IPS-18a (cell line): ENCODE measurements at regions not wholly inside any gene's neighbourhood (a gene's known extent, or its start where the extent isn't known, plus 50 kb on each side); places are given as distances from the start of the nearest gene placed in this dataset.
"Not testable (repeated sequence)": the region's sequence is repeated elsewhere in the genome, so short reads cannot be mapped to it uniquely, and the experiment has no call there.

ENCODE experiments used
- H3K27ac ChIP-seq: one replicate; pipeline ENCODE4 v1.5.1; 2013; ENCODE audit warnings: low read length
- H3K27me3 ChIP-seq: one replicate; pipeline ENCODE4 v1.6.1; 2013; ENCODE audit warnings: mild to moderate bottlenecking, low read length; ENCODE audit not compliant: control insufficient read depth, insufficient read depth
- H3K36me3 ChIP-seq: one replicate; pipeline ENCODE4 v1.6.1; 2013; ENCODE audit warnings: low read depth, low read length; ENCODE audit not compliant: control insufficient read depth
- H3K4me1 ChIP-seq: one replicate; pipeline ENCODE4 v1.6.1; 2013; ENCODE audit warnings: low read depth, low read length; ENCODE audit not compliant: control insufficient read depth
- H3K4me3 ChIP-seq: one replicate; pipeline ENCODE4 v1.5.1; 2013; ENCODE audit warnings: low read length
- H3K9ac ChIP-seq: one replicate; pipeline ENCODE4 v1.6.1; 2013; ENCODE audit warnings: mild to moderate bottlenecking, low read length, moderate library complexity
- H3K9me3 ChIP-seq: one replicate; pipeline ENCODE4 v1.6.1; 2013; ENCODE audit warnings: low read depth, low read length; ENCODE audit not compliant: control insufficient read depth

DNA sequence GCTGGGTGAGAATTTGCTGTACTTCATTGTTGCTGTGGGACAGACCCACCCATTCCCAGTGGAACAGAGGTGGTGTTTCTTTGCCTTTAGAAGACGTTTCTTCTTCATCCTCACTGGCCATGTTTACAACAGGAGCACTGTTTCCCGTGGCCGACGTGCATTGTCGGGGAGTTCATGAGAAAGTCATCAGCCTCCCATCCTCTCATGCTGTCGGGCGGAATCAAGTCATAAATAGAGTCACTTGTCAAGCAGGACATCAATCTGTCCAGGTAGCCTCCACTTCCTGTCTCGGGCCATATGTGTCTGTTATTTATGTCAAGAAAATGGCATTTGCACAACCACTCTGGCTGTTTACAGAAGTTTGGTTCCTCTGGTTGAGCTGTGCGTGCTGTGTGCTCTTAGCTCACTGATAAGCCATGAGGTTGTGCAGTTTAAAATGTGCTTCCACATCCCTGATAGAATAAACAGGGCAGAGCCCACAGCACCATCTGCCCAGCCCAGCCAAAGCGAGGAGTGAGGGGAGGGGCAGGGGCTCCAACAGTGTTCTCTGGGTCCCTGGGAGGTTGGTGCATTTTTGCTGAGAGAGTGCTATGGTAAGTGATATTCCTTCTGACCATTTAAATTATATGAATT lies 401.9 kb upstream of the IRX2 start:
- Histone ChIP-seq H3K27me3 (no peaks in the 10 kb centered on the region), H3K27ac (no peak overlapping the region)

DNA sequence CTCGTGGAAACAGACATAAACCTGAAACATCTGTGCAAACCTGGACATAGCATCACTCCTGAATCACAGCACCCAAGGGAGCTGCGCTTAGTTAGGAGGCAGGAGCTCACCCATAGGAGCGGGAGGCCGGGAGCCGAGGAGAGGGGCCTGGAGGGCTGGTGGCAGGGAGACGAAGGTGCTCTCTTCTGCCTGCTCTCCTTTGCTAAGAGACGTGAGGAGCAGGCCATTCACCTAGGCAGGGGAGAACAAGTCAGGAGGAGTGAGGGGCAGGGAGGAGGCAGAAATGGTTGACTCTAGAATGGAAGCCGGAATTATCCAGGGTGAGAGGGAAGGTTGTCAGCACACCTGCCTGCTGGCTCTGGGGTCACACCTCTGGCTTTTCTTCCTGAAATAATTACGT lies 398.4 kb upstream of the IRX2 start:
- Histone ChIP-seq H3K36me3 (no peaks in the 10 kb centered on the region), H3K27ac (no peak overlapping the region), H3K9ac (no peak overlapping the region), H3K4me3 (no peak overlapping the region), H3K27me3 (no peaks in the 10 kb centered on the region), H3K9me3 (no peaks in the 10 kb centered on the region), H3K4me1 (peaks cover 1% of the 10 kb centered on the region)

More for the DNA sequence above, 401.9 kb upstream of the IRX2 start:
- Histone ChIP-seq H3K4me1 (peaks cover 5% of the 10 kb centered on the region), H3K4me3 (no peak overlapping the region), H3K9ac (no peak overlapping the region), H3K9me3 (no peaks in the 10 kb centered on the region), H3K36me3 (no peaks in the 10 kb centered on the region)

DNA sequence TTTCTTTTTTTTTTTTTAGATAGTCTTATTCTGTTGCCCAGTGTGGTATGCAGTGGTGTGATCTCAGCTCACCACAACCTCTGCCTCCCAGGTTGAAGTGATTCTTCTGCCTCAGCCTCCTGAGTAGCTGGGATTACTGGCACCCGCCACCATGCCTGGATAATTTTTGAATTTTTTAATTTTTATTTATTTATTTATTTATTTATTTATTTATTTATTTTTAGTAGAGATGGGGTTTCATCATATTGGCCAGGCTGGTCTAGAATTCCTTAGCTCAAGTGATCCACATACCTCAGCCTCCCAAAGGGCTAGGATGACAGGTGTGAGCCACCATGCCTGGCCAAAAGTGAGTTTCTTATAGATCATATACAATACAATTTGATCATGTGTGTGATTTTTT lies 395.9 kb upstream of the IRX2 start:
- not testable (repeated sequence) for H3K36me3 ChIP-seq, H3K4me1 ChIP-seq, H3K9me3 ChIP-seq, H3K27ac ChIP-seq, H3K9ac ChIP-seq, H3K4me3 ChIP-seq, H3K27me3 ChIP-seq

DNA sequence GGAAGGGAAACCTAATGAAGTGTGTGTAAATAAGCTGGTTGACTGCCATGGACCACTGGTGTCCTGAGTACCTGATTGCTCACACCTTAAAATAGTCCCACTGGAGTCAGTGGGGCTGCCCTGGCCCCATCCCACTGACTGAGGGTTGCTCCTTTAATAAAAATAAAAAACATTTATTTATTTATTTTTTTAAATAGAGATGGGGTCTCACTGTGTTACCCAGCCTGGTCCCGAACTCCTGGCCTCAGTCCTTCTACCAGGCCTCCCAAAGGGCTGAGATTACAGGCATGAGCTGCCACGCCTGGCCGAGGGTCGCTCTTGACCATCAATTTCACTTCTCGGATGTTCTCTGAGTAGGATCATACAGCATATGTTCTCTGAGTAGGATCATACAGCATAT lies 394.2 kb upstream of the IRX2 start:
- Histone ChIP-seq H3K4me3 (no peak overlapping the region), H3K9ac (no peak overlapping the region), H3K27me3 (no peaks in the 10 kb centered on the region), H3K27ac (no peak overlapping the region), H3K9me3 (no peaks in the 10 kb centered on the region), H3K36me3 (no peaks in the 10 kb centered on the region), H3K4me1 (no peaks in the 10 kb centered on the region)

DNA sequence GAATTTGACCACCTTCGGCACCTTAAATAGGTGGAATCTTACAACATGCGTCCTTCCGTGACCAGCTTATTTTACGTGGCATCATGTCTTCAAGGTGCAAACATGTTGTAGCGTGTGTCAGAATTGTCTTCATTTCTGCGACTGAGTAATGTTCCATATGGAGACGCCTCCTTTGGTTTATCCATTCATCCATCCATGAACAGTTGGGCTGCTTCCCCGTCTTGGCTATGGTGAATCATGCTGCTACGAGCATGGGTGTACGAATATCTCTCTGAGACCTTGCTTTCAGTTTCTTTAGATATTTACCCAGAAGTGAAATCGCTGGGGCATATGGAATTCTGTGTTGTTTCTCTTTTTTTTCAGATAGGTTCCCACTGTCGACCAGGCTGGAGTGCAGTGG lies 391.9 kb upstream of the IRX2 start:
- Histone ChIP-seq H3K4me1 (no peaks in the 10 kb centered on the region), H3K27ac (no peak overlapping the region), H3K27me3 (no peaks in the 10 kb centered on the region), H3K9me3 (no peaks in the 10 kb centered on the region), H3K9ac (no peak overlapping the region), H3K36me3 (no peaks in the 10 kb centered on the region), H3K4me3 (no peak overlapping the region)

DNA sequence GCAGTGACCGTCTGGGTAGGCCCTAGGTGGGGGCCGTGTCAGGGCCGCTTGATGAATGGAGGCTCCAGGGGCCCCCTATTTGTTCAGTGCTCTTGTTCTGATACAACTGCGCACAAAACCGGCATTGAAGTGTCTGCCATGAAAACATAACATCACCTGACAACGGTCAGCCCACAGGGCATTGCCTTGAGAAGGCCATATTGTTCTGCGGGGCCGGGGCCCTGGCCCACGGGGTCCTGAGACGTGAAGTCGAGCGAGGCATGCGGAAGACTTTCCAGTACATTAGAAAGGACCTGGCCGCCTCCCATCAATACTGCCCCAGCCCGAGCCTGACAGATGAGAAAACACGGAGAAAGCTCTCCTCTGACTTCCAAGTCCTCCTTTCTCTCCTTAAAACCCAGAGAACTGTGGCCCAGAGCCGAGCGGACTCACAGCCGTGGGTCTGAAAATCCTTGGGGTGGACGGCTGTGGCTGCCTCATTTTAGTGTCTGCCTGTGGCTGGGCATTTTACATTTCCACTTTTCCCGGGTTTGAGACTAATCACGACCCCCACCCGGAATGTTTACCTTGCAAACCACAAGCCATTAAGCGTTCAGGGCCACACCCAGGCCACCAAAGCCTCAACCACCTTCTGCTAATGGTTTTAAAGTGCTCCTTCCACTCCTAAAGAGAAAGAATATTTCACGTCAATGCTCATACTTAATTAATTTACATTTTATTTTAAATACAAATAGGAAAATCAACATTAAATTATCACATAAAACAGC lies 391.0 kb upstream of the IRX2 start:
- no peaks in the 10 kb centered on the region for H3K9me3 ChIP-seq
- no peak overlapping the region for H3K27ac ChIP-seq
- H3K4me3 ChIP-seq, result no peak overlapping the region
- H3K4me1 ChIP-seq, result no peaks in the 10 kb centered on the region
- H3K36me3 ChIP-seq, result no peaks in the 10 kb centered on the region
- no peak overlapping the region for H3K9ac ChIP-seq
- H3K27me3 ChIP-seq, result no peaks in the 10 kb centered on the region

DNA sequence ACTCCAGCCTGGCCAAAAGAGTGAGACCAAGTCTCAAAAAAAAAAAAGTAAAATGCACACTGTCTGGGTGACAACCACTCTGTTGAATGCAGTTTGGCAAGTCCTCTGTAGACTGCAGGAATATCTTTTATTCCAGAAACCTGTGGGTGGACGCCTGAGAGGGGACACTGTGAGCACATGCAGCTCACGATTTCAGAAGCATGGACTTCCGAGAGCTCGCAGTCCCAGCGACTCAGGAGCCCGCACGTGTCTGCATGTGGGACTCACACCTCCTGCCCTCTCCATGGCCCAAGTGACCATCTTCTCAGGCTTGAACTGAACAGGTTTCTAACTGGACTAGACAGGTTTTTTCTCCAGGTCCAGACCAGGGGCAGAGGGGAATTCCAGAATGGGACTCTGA lies 388.6 kb upstream of the IRX2 start:
- no peaks in the 10 kb centered on the region for H3K4me1 ChIP-seq
- H3K4me3 ChIP-seq, result no peak overlapping the region
- no peaks in the 10 kb centered on the region for H3K9me3 ChIP-seq
- no peaks in the 10 kb centered on the region for H3K36me3 ChIP-seq
- no peaks in the 10 kb centered on the region for H3K27me3 ChIP-seq
- no peak overlapping the region for H3K9ac ChIP-seq
- H3K27ac ChIP-seq, result no peak overlapping the region

GRCh38 chr5:3139499-3139931 lies 388.0 kb upstream of the IRX2 start:
- Histone ChIP-seq H3K9me3 (no peaks in the 10 kb centered on the region), H3K27me3 (no peaks in the 10 kb centered on the region), H3K27ac (no peak overlapping the region), H3K9ac (no peak overlapping the region), H3K4me1 (no peaks in the 10 kb centered on the region), H3K36me3 (no peaks in the 10 kb centered on the region), H3K4me3 (no peak overlapping the region)

- no peak overlapping the region for H3K9ac ChIP-seq
- H3K27me3 ChIP-seq, result no peaks in the 10 kb centered on the region
- H3K4me3 ChIP-seq, result no peak overlapping the region
- no peaks in the 10 kb centered on the region for H3K36me3 ChIP-seq
- no peak overlapping the region for H3K27ac ChIP-seq
- no peaks in the 10 kb centered on the region for H3K9me3 ChIP-seq
- H3K4me1 ChIP-seq, result no peaks in the 10 kb centered on the region
Observed at GRCh38 chr5:3131161-3131560, 379.7 kb upstream of the IRX2 start.

- no peaks in the 10 kb centered on the region for H3K9me3 ChIP-seq
- H3K27ac ChIP-seq, result no peak overlapping the region
Observed at GRCh38 chr5:3129252-3129651, 377.8 kb upstream of the IRX2 start.

DNA sequence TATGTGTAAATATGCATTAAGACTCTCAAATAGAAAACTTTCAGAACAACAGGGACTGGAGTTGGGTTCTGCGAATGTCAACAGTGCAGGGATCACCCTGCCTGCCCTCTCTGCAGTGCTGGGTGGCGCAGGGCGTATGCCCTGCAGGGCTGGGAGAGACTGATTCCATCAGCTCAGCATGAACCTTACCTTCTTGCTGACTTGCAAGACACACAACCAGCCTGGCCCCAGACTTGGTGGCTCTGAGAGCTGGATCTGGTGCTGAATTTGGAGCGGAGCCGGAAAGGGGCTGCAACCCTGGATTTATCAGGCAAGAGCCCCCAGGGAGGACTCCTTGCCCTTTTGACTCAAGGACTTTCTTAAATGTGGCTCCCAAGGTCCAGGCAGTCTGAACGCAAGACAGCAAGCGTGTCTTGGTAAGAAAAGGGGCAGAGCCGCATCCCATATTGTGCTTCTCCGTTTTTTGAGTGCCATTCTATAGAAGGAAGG lies 376.0 kb upstream of the IRX2 start:
- no peak overlapping the region for H3K27ac ChIP-seq
- no peaks in the 10 kb centered on the region for H3K36me3 ChIP-seq

More at GRCh38 chr5:3129252-3129651, 377.8 kb upstream of the IRX2 start:
- no peak overlapping the region for H3K4me3 ChIP-seq
- H3K27me3 ChIP-seq, result no peaks in the 10 kb centered on the region
- peaks cover 9% of the 10 kb centered on the region for H3K4me1 ChIP-seq
- H3K36me3 ChIP-seq, result no peaks in the 10 kb centered on the region
- H3K9ac ChIP-seq, result no peak overlapping the region

GRCh38 chr5:3126639-3127038 lies 375.2 kb upstream of the IRX2 start:
- H3K9ac ChIP-seq, result no peak overlapping the region
- peaks cover 29% of the 10 kb centered on the region for H3K4me1 ChIP-seq
- no peaks in the 10 kb centered on the region for H3K9me3 ChIP-seq
- no peak overlapping the region for H3K27ac ChIP-seq
- H3K36me3 ChIP-seq, result no peaks in the 10 kb centered on the region
- H3K4me3 ChIP-seq, result no peak overlapping the region
- H3K27me3 ChIP-seq, result peaks cover 13% of the 10 kb centered on the region

More for the DNA sequence above, 376.0 kb upstream of the IRX2 start:
- no peak overlapping the region for H3K9ac ChIP-seq
- H3K4me3 ChIP-seq, result no peak overlapping the region
- H3K9me3 ChIP-seq, result no peaks in the 10 kb centered on the region
- peaks cover 4% of the 10 kb centered on the region for H3K27me3 ChIP-seq
- peaks cover 21% of the 10 kb centered on the region for H3K4me1 ChIP-seq
